Keratinocyte (primary cell): ENCODE measurements at regions not wholly inside any gene's neighbourhood (a gene's known extent, or its start where the extent isn't known, plus 50 kb on each side); places are given as distances from the start of the nearest gene placed in this dataset.
"Not testable (repeated sequence)": the region's sequence is repeated elsewhere in the genome, so short reads cannot be mapped to it uniquely, and the experiment has no call there.

Source experiments
- DNase-seq: peaks from one replicate; pipeline ENCODE4 v3.0.0-alpha.2; 2011; ENCODE audit warnings: low read depth, missing footprints, low spot score
- FAIRE-seq: peaks from 2 replicates; lab custom pipeline; 2011; peaks lifted over from hg19 to GRCh38; lab: Jason Lieb, UNC
- H2AFZ ChIP-seq: 2 replicates; pipeline ENCODE4 v1.6.0; 2012; ENCODE audit warnings: low read length, control low read depth, inconsistent platforms; ENCODE audit not compliant: control insufficient read depth
- H3K27ac ChIP-seq: 2 replicates; pipeline ENCODE4 v1.5.1; 2011; ENCODE audit warnings: low read length; ENCODE audit not compliant: control insufficient read depth, insufficient read depth
- H3K27me3 ChIP-seq: 3 replicates; pipeline ENCODE4 v1.6.0; 2011; ENCODE audit warnings: low read length; ENCODE audit not compliant: control insufficient read depth, insufficient read depth; ENCODE audit errors: extremely low read depth
- H3K36me3 ChIP-seq, 2 experiments: 2 replicates in 1 of 2; 3 replicates in 1 of 2; pipeline ENCODE4 v1.5.1; 2011; ENCODE audit warnings: low read length in 2 of 2, mild to moderate bottlenecking in 1 of 2; ENCODE audit not compliant: control insufficient read depth in 2 of 2, insufficient read depth in 2 of 2; ENCODE audit errors: extremely low read depth in 1 of 2
- H3K4me1 ChIP-seq: 3 replicates; pipeline ENCODE4 v1.5.1; 2011; ENCODE audit warnings: low read length; ENCODE audit not compliant: control insufficient read depth, insufficient read depth; ENCODE audit errors: extremely low read depth
- H3K4me2 ChIP-seq: 3 replicates; pipeline ENCODE4 v1.6.0; 2011; ENCODE audit warnings: low read depth, low read length; ENCODE audit not compliant: control insufficient read depth, insufficient read depth; ENCODE audit errors: extremely low read depth
- H3K4me3 ChIP-seq, 3 experiments: fragments of 200-600 bp in 1 of 3; sonication (generic) in 1 of 3; 2 replicates in 2 of 3; 3 replicates in 1 of 3; pipeline ENCODE4 v1.5.1; 2011 to 2016; ENCODE audit warnings: low read length in 3 of 3, mild to moderate bottlenecking in 3 of 3, control low read depth in 2 of 3, inconsistent platforms in 1 of 3, low read depth in 1 of 3, mixed read lengths in 1 of 3, mixed run types in 1 of 3, moderate library complexity in 1 of 3; ENCODE audit not compliant: control insufficient read depth in 2 of 3, insufficient read depth in 2 of 3; ENCODE audit errors: extremely low read depth in 1 of 3
- H3K79me2 ChIP-seq: 2 replicates; pipeline ENCODE4 v1.6.0; 2012; ENCODE audit warnings: low read length; ENCODE audit not compliant: control insufficient read depth, insufficient read depth
- H3K9ac ChIP-seq: 3 replicates; pipeline ENCODE4 v1.6.0; 2011; ENCODE audit warnings: low read length; ENCODE audit not compliant: control insufficient read depth, insufficient read depth; ENCODE audit errors: extremely low read depth
- H3K9me1 ChIP-seq: 3 replicates; pipeline ENCODE4 v1.6.0; 2011; ENCODE audit warnings: low read length; ENCODE audit not compliant: control insufficient read depth, insufficient read depth; ENCODE audit errors: extremely low read depth
- H3K9me3 ChIP-seq: 2 replicates; pipeline ENCODE4 v1.5.1; 2012; ENCODE audit warnings: low read depth, low read length; ENCODE audit not compliant: control insufficient read depth
- H4K20me1 ChIP-seq: 3 replicates; pipeline ENCODE4 v1.6.0; 2011; ENCODE audit warnings: low read length; ENCODE audit not compliant: control insufficient read depth, insufficient read depth; ENCODE audit errors: extremely low read depth
- CTCF ChIP-seq, 3 experiments: IDR thresholded peaks in 1 of 3; conservative IDR thresholded peaks in 1 of 3; optimal IDR thresholded peaks in 1 of 3; 2 replicates in 2 of 3; 3 replicates in 1 of 3; pipeline versions ENCODE3 to v1.5.1; 2011; ENCODE audit warnings: low read length in 3 of 3, mild to moderate bottlenecking in 3 of 3, moderate library complexity in 2 of 3, control low read depth in 1 of 3, inconsistent platforms in 1 of 3; ENCODE audit not compliant: insufficient read depth in 2 of 3; ENCODE audit errors: extremely low read depth in 1 of 3
- EZH2 ChIP-seq: IDR thresholded peaks from one replicate; pipeline ENCODE4 v1.6.1; 2012; ENCODE audit warnings: inconsistent platforms, mild to moderate bottlenecking, low read length, moderate library complexity
- dilution Hi-C: fragments of 300-500 bp; cut with MboI; formaldehyde crosslinking; loops from one replicate; pipeline ENCODE4 v1.7.0; 2020; ENCODE audit warnings: low sequenced_read_pairs; ENCODE audit not compliant: extremely low pct_ligation_motif_present

GRCh38 chrX:101787934-101788333 lies 128.3 kb upstream of the ARMCX2 start:
- FAIRE-seq (no peak), DNase-seq (no peak)
- no peak overlapping the region for H3K9ac ChIP-seq
- H3K9me3 ChIP-seq = no peaks in the 10 kb centered on the region
- H3K36me3 ChIP-seq = no peaks in the 10 kb centered on the region
- H3K9me1 ChIP-seq = no peaks in the 10 kb centered on the region
- H3K27ac ChIP-seq = no peak overlapping the region
- H3K4me2 ChIP-seq = no peak overlapping the region
- dilution Hi-C loops = no loop called here
- no peaks in the 10 kb centered on the region for H4K20me1 ChIP-seq
- no peaks in the 10 kb centered on the region for H3K27me3 ChIP-seq
- H3K4me1 ChIP-seq = no peaks in the 10 kb centered on the region
- H3K4me3 ChIP-seq = no peak overlapping the region
- H3K79me2 ChIP-seq = no peaks in the 10 kb centered on the region
- TF ChIP-seq CTCF (optimal IDR thresholded peaks at IDR 0.05 in 1 of 3, IDR thresholded peaks at IDR 0.05 in 1 of 3, conservative IDR thresholded peaks at IDR 0.05 in 1 of 3; ENCODE audit: extremely low read depth in 1 of 3, insufficient read depth in 2 of 3, low read length in 3 of 3) = no peak
- TF ChIP-seq EZH2 = no peak
- H2AFZ ChIP-seq = no peak overlapping the region

- no peaks in the 10 kb centered on the region for H3K27me3 ChIP-seq
- H3K9ac ChIP-seq = no peak overlapping the region
- no peaks in the 10 kb centered on the region for H3K9me3 ChIP-seq
- dilution Hi-C loops = no loop called here
- H2AFZ ChIP-seq = no peak overlapping the region
- TF ChIP-seq CTCF (optimal IDR thresholded peaks at IDR 0.05 in 1 of 3, IDR thresholded peaks at IDR 0.05 in 1 of 3, conservative IDR thresholded peaks at IDR 0.05 in 1 of 3; ENCODE audit: extremely low read depth in 1 of 3, insufficient read depth in 2 of 3, low read length in 3 of 3) (no peak), EZH2 (no peak)
- no peaks in the 10 kb centered on the region for H4K20me1 ChIP-seq
- H3K79me2 ChIP-seq = no peaks in the 10 kb centered on the region
- no peak overlapping the region for H3K27ac ChIP-seq
- no peak overlapping the region for H3K4me3 ChIP-seq
- H3K9me1 ChIP-seq = no peaks in the 10 kb centered on the region
- no peak overlapping the region for H3K4me2 ChIP-seq
- no peaks in the 10 kb centered on the region for H3K4me1 ChIP-seq
- DNase-seq (no peak), FAIRE-seq (no peak)
- H3K36me3 ChIP-seq = no peaks in the 10 kb centered on the region
These were observed 125.5 kb upstream of the ARMCX2 start for GRCh38 chrX:101785142-101785541.

- H3K4me1 ChIP-seq, H2AFZ ChIP-seq, FAIRE-seq, H3K9me1 ChIP-seq, dilution Hi-C loops, H3K79me2 ChIP-seq, H3K4me2 ChIP-seq, DNase-seq, H3K9me3 ChIP-seq, H3K9ac ChIP-seq, H3K4me3 ChIP-seq, H4K20me1 ChIP-seq, H3K27me3 ChIP-seq, H3K36me3 ChIP-seq, H3K27ac ChIP-seq: not testable (repeated sequence)
These were observed 120.8 kb upstream of the ARMCX2 start for GRCh38 chrX:101780421-101780820.
